K562 (cell line): ENCODE measurements at regions not wholly inside any gene's neighbourhood (a gene's known extent, or its start where the extent isn't known, plus 50 kb on each side); places are given as distances from the start of the nearest gene placed in this dataset.

Source experiments
- ATAC-seq: fragments of 200-7000 bp; cut with Tn5 transposase; 3 replicates; pipeline ENCODE4 v1.9.1; 2020; ENCODE audit warnings: moderate library complexity
- BruUV-seq: library from RNA; stranded (reverse); fragments of 400-500 nt; replicated peaks from 2 replicates; lab custom pipeline; 2021; lab: Mats Ljungman, UMichigan
- CTCF ChIA-PET: fragments of 300-600 bp; formaldehyde crosslinking; extraction: SDS; loops from one replicate; lab custom pipeline; 2021; ENCODE audit warnings: low intra/inter-chr PET ratio; lab: Yijun Ruan, JAX
- POLR2A ChIA-PET: fragments of 300-600, 350-650 bp; sonication (Branson Sonifier 250); formaldehyde crosslinking; extraction: SDS; loops from one replicate; lab custom pipeline; 2021; ENCODE audit warnings: antibody characterized with exemption, inconsistent platforms; lab: Yijun Ruan, JAX
- DNase-seq, 4 experiments: peaks; one replicate each; pipeline versions ENCODE4 v3.0.0 to v3.0.0-alpha.2; 2011 to 2018; ENCODE audit warnings: low spot score in 3 of 4, mixed read lengths in 3 of 4; ENCODE audit errors: extremely low read depth in 1 of 4
- FAIRE-seq: peaks from 2 replicates; lab custom pipeline; 2011; peaks lifted over from hg19 to GRCh38; lab: Jason Lieb, UNC
- H2AFZ ChIP-seq: 2 replicates; pipeline ENCODE4 v1.6.0; 2011; ENCODE audit warnings: low read depth, low read length, control low read depth, inconsistent platforms
- H3K27ac ChIP-seq: fragments of 200-600 bp; 3 replicates; pipeline ENCODE4 v1.8.0; 2011; ENCODE audit warnings: low read depth, mild to moderate bottlenecking, control low read depth, inconsistent platforms, low read length, moderate library complexity, mixed read lengths; ENCODE audit errors: extremely low read depth
- H3K27me3 ChIP-seq, 2 experiments: fragments of 300-600 bp in 1 of 2; 2 replicates in 1 of 2; 3 replicates in 1 of 2; pipeline versions ENCODE4 v1.6.0 to v1.8.0; 2011; ENCODE audit warnings: inconsistent platforms in 2 of 2, low read length in 2 of 2, mild to moderate bottlenecking in 1 of 2, mixed read lengths in 1 of 2, moderate library complexity in 1 of 2; ENCODE audit not compliant: control insufficient read depth in 2 of 2, insufficient read depth in 2 of 2
- H3K36me3 ChIP-seq: fragments of 300-600 bp; 3 replicates; pipeline ENCODE4 v1.8.0; 2011; ENCODE audit warnings: mild to moderate bottlenecking, low read length, inconsistent platforms; ENCODE audit not compliant: control insufficient read depth, insufficient read depth
- H3K4me1 ChIP-seq, 2 experiments: fragments of 200-600 bp in 1 of 2; replicated peaks in 1 of 2; 2 replicates in 1 of 2; 3 replicates in 1 of 2; pipeline versions ENCODE4 v1.5.1 to v1.8.0; 2011; ENCODE audit warnings: inconsistent platforms in 2 of 2, low read length in 2 of 2, mild to moderate bottlenecking in 1 of 2, mixed read lengths in 1 of 2, moderate library complexity in 1 of 2; ENCODE audit not compliant: control insufficient read depth in 2 of 2, insufficient read depth in 2 of 2
- H3K4me2 ChIP-seq: 2 replicates; pipeline ENCODE4 v1.6.1; 2011; ENCODE audit warnings: low read length, control low read depth, inconsistent platforms, mixed read lengths; ENCODE audit not compliant: insufficient read depth
- H3K4me3 ChIP-seq: fragments of 200-600 bp; sonication (generic), shearing (Covaris generic); 2 replicates; pipeline ENCODE4 v1.5.1; 2016; ENCODE audit warnings: control low read depth, inconsistent platforms
- H3K79me2 ChIP-seq: fragments of 200-600 bp; 3 replicates; pipeline ENCODE4 v1.8.0; 2011; ENCODE audit warnings: low read length, inconsistent platforms; ENCODE audit not compliant: control insufficient read depth, insufficient read depth
- H3K9ac ChIP-seq, 2 experiments: 2 replicates each; pipeline versions ENCODE4 v1.6.0 to v1.6.1; 2011; ENCODE audit warnings: low read depth in 2 of 2, low read length in 2 of 2, control low read depth in 1 of 2, inconsistent platforms in 1 of 2, mild to moderate bottlenecking in 1 of 2, mixed read lengths in 1 of 2; ENCODE audit not compliant: insufficient read depth in 1 of 2
- H3K9me1 ChIP-seq: one replicate; pipeline ENCODE4 v1.6.0; 2011; ENCODE audit warnings: inconsistent platforms, mild to moderate bottlenecking, low read length, moderate library complexity; ENCODE audit not compliant: control insufficient read depth, insufficient read depth
- H3K9me3 ChIP-seq: replicated peaks from 2 replicates; pipeline ENCODE4 v1.5.1; 2011; ENCODE audit warnings: low read depth, low read length, inconsistent platforms; ENCODE audit not compliant: control insufficient read depth, insufficient read depth
- H4K20me1 ChIP-seq: replicated peaks from 2 replicates; pipeline ENCODE4 v1.6.1; 2011; ENCODE audit warnings: low read length, inconsistent platforms, mixed read lengths; ENCODE audit not compliant: control insufficient read depth, insufficient read depth
- ATF4 ChIP-seq: fragments of 450-650 bp; formaldehyde crosslinking; IDR thresholded peaks from 2 replicates; pipeline ENCODE4 v1.4.0; 2022; ENCODE audit warnings: mild to moderate bottlenecking, moderate library complexity
- BHLHE40 ChIP-seq: IDR thresholded peaks from 2 replicates; pipeline ENCODE4 v1.6.1; 2011; ENCODE audit warnings: low read length, improper control_type of control experiment
- DACH1 ChIP-seq: fragments of 450-650 bp; IDR thresholded peaks from 2 replicates; pipeline ENCODE4 v1.6.1; 2018; ENCODE audit not compliant: partially characterized antibody
- ELF2 ChIP-seq: fragments of 250-450 bp; sonication (Bioruptor Pico); IDR thresholded peaks from 2 replicates; pipeline ENCODE4 v1.5.0; 2021; ENCODE audit warnings: mild to moderate bottlenecking
- ETS2 ChIP-seq: IDR thresholded peaks from 2 replicates; pipeline ENCODE4 v1.6.1; 2016; ENCODE audit warnings: borderline replicate concordance, missing genetic modification characterization, mild to moderate bottlenecking, moderate library complexity, missing compliant biosample characterization; ENCODE audit not compliant: poor library complexity, severe bottlenecking
- GTF2F1 ChIP-seq: IDR thresholded peaks from 2 replicates; pipeline ENCODE4 v1.6.1; 2011; ENCODE audit warnings: low read depth, low read length, improper control_type of control experiment
- HIVEP1 ChIP-seq: fragments of 250-450 bp; sonication (Bioruptor Pico); IDR thresholded peaks from 2 replicates; pipeline ENCODE4 v1.4.0; 2020; ENCODE audit warnings: mild to moderate bottlenecking
- KHSRP ChIP-seq: fragments of 450-650 bp; IDR thresholded peaks from 2 replicates; pipeline ENCODE4 v1.6.1; 2017
- MAFF ChIP-seq: IDR thresholded peaks from 2 replicates; pipeline ENCODE4 v1.6.1; 2012; ENCODE audit warnings: low read length, improper control_type of control experiment
- MEF2A ChIP-seq: IDR thresholded peaks from 2 replicates; pipeline ENCODE4 v1.6.1; 2011; ENCODE audit warnings: low read depth, mild to moderate bottlenecking, low read length, moderate library complexity; ENCODE audit not compliant: control insufficient read depth
- NFE2 ChIP-seq: IDR thresholded peaks from 2 replicates; pipeline ENCODE4 v1.6.1; 2014; ENCODE audit warnings: antibody characterized with exemption, low read depth
- NR3C1 ChIP-seq: sonication (generic); formaldehyde crosslinking; IDR thresholded peaks from 2 replicates; pipeline ENCODE4 v1.8.1; 2022; ENCODE audit warnings: missing genetic modification reagents
- PTRF ChIP-seq: fragments of 450-650 bp; IDR thresholded peaks from 2 replicates; pipeline ENCODE4 v1.6.1; 2016; ENCODE audit warnings: mild to moderate bottlenecking, missing genetic modification characterization, missing compliant biosample characterization
- ZNF3 ChIP-seq: fragments of 250-450 bp; sonication (Bioruptor Pico); IDR thresholded peaks from 2 replicates; pipeline ENCODE4 v1.5.0; 2021; ENCODE audit warnings: mild to moderate bottlenecking, moderate library complexity
- ZNF324 ChIP-seq: fragments of 250-450 bp; sonication (Bioruptor Pico); IDR thresholded peaks from 2 replicates; pipeline ENCODE4 v1.4.0; 2020; ENCODE audit warnings: mild to moderate bottlenecking
- ZNF512 ChIP-seq: IDR thresholded peaks from 2 replicates; pipeline ENCODE4 v1.6.1; 2016; ENCODE audit warnings: missing genetic modification characterization, missing compliant biosample characterization
- ZNF76 ChIP-seq: fragments of 250-450 bp; sonication (Bioruptor Pico); IDR thresholded peaks from 2 replicates; pipeline ENCODE4 v1.4.0; 2020; ENCODE audit warnings: mild to moderate bottlenecking, moderate library complexity, borderline replicate concordance
- ZNF830 ChIP-seq: fragments of 250-450 bp; sonication (Bioruptor Pico); IDR thresholded peaks from 2 replicates; pipeline ENCODE4 v1.5.0; 2021; ENCODE audit warnings: mild to moderate bottlenecking
- WGBS: fragments of 100-300 bp; shearing (Covaris generic); methylation state at CpG from one replicate; pipeline ENCODE4 v1.1.6; 2016; ENCODE audit warnings: low coverage, mixed read lengths; ENCODE audit not compliant: insufficient coverage; ENCODE audit errors: missing lambda C conversion rate; 5-methylcytosine and 5-hydroxymethylcytosine counted together
- in situ Hi-C: fragments of 300-500 bp; cut with MboI; formaldehyde crosslinking; loops from 4 replicates; pipeline ENCODE4 v1.15.0; 2018; ENCODE audit warnings: inconsistent platforms, mixed read lengths
- intact Hi-C: fragments of 100-400 bp; cut with micrococcal nuclease; formaldehyde crosslinking; loops from 2 replicates; pipeline ENCODE4 v1.14.2; 2022
- TF ChIP-seq, protein P1 (sequence below): IDR thresholded peaks from 3 replicates; pipeline ENCODE4 v1.6.1; 2011; ENCODE audit warnings: borderline replicate concordance, mild to moderate bottlenecking; ENCODE audit not compliant: insufficient read length, insufficient read depth

- TF ChIP-seq ZNF512 (tag) (no peak), HIVEP1 (CRISPR knock-in tag) (no peak), BHLHE40 (no peak), KHSRP (no peak)
These were observed 63.3 kb upstream of the FLRT2 start (continued) for GRCh38 chr14:85466678-85467077.

GRCh38 chr14:85468816-85469215, 61.1 kb upstream of the FLRT2 start:
- no peak overlapping the region for H2AFZ ChIP-seq
- in situ Hi-C loops (no loop called here), intact Hi-C loops (no loop called here)
- CTCF ChIA-PET: no interaction called here
- H3K27ac ChIP-seq: no peak overlapping the region
- no peaks in the 10 kb centered on the region for H3K9me3 ChIP-seq
- ATAC-seq (no peak), FAIRE-seq (no peak), DNase-seq (no peak)
- no peaks in the 10 kb centered on the region for H4K20me1 ChIP-seq
- no peak overlapping the region for H3K9ac ChIP-seq
- BruUV-seq: no TSS peak
- POLR2A ChIA-PET: interaction anchor here (0.6 kb wide), 1 partner anchor 104 kb away, joined by 3 read pairs; no protein-coding TSS in a partner anchor
- 0% methylated on average over 2 of the region's 2 CpGs for WGBS
- no peak overlapping the region for H3K4me2 ChIP-seq
- H3K36me3 ChIP-seq: no peaks in the 10 kb centered on the region
- H3K4me3 ChIP-seq: no peak overlapping the region
- no peaks in the 10 kb centered on the region for H3K4me1 ChIP-seq
- H3K27me3 ChIP-seq: no peaks in the 10 kb centered on the region
- TF ChIP-seq MEF2A (no peak), ZNF830 (CRISPR knock-in tag) (no peak), NR3C1 (CRISPR knock-in tag) (no peak), DACH1 (no peak), ELF2 (CRISPR knock-in tag) (no peak), ZNF76 (no peak), ZNF3 (CRISPR knock-in tag) (no peak), NFE2 (no peak), ETS2 (tag) (no peak), ZNF324 (no peak), MAFF (no peak), ATF4 (CRISPR knock-in tag) (no peak), PTRF (tag) (no peak), GTF2F1 (no peak), HIVEP1 (CRISPR knock-in tag) (no peak)
- TF ChIP-seq, protein P1, sequence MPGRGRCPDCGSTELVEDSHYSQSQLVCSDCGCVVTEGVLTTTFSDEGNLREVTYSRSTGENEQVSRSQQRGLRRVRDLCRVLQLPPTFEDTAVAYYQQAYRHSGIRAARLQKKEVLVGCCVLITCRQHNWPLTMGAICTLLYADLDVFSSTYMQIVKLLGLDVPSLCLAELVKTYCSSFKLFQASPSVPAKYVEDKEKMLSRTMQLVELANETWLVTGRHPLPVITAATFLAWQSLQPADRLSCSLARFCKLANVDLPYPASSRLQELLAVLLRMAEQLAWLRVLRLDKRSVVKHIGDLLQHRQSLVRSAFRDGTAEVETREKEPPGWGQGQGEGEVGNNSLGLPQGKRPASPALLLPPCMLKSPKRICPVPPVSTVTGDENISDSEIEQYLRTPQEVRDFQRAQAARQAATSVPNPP: no peak
- TF ChIP-seq, all 486 proteins: peak for 0
- Histone ChIP-seq H3K79me2 (no peaks in the 10 kb centered on the region), H3K9me1 (no peaks in the 10 kb centered on the region)
